T-cell (primary cell): ENCODE measurements at regions not wholly inside any gene's neighbourhood (a gene's known extent, or its start where the extent isn't known, plus 50 kb on each side); places are given as distances from the start of the nearest gene placed in this dataset.
"Not testable (repeated sequence)": the region's sequence is repeated elsewhere in the genome, so short reads cannot be mapped to it uniquely, and the experiment has no call there.

Experiments used
- ATAC-seq, 4 experiments: fragments of 200-7000 bp in 3 of 4; fragments of 150-1000 bp in 1 of 4; cut with Tn5 transposase; replicated peaks in 1 of 4; 1 replicate in 3 of 4; 2 replicates in 1 of 4; pipeline ENCODE4 v1.10.0; 2021; ENCODE audit warnings: moderate library complexity in 3 of 4, mild to moderate bottlenecking in 2 of 4, moderate number of reproducible peaks in 1 of 4
- CTCF ChIA-PET, 2 donors: fragments of 300-600 bp; sonication (Branson Sonifier 250); formaldehyde crosslinking; loops; one replicate each; lab custom pipeline; 2022; ENCODE audit warnings: antibody characterized with exemption in 2 of 2; lab: Charles Lee
- POLR2A ChIA-PET, 2 donors: fragments of 300-600 bp; sonication (Branson Sonifier 250); formaldehyde crosslinking; loops; one replicate each; lab custom pipeline; 2022; ENCODE audit warnings: antibody characterized with exemption in 2 of 2; lab: Charles Lee
- DNase-seq, 35 experiments: peaks; one replicate each; pipeline versions ENCODE4 v3.0.0 to v3.0.0-alpha.2; 2013 to 2023
- H3K27ac ChIP-seq: one replicate; pipeline ENCODE4 v1.5.1; 2013; ENCODE audit warnings: low read length
- H3K27me3 ChIP-seq, 2 experiments: replicated peaks in 1 of 2; 1 replicate in 1 of 2; 2 replicates in 1 of 2; pipeline versions ENCODE4 v1.6.1 to v1.7.0; 2013; ENCODE audit warnings: low read length in 1 of 2, mixed read lengths in 1 of 2; ENCODE audit not compliant: control insufficient read depth in 2 of 2, insufficient read depth in 2 of 2; ENCODE audit errors: extremely low read depth in 1 of 2
- H3K36me3 ChIP-seq, 2 donors: 1 replicate in 1 of 2; 2 replicates in 1 of 2; pipeline versions ENCODE4 v1.6.1 to v1.7.0; 2013; ENCODE audit warnings: low read length in 1 of 2; ENCODE audit not compliant: control insufficient read depth in 2 of 2, insufficient read depth in 1 of 2; ENCODE audit errors: extremely low read depth in 1 of 2
- H3K4me1 ChIP-seq, 2 experiments: 1 replicate in 1 of 2; 2 replicates in 1 of 2; pipeline versions ENCODE4 v1.6.1 to v1.7.0; 2013; ENCODE audit warnings: low read length in 2 of 2, mixed read lengths in 1 of 2; ENCODE audit not compliant: insufficient read depth in 2 of 2, control insufficient read depth in 1 of 2; ENCODE audit errors: extremely low read depth in 1 of 2
- H3K4me3 ChIP-seq, 2 donors: 1 replicate in 1 of 2; 2 replicates in 1 of 2; pipeline versions ENCODE4 v1.5.1 to v1.7.0; 2013; ENCODE audit warnings: mild to moderate bottlenecking in 2 of 2, low read length in 1 of 2, moderate library complexity in 1 of 2; ENCODE audit not compliant: control insufficient read depth in 1 of 2; ENCODE audit errors: extremely low read depth in 1 of 2
- H3K9me3 ChIP-seq: 2 replicates; pipeline ENCODE4 v1.7.0; 2013
- H3K27ac Mint-ChIP-seq, 2 donors: one replicate each; pipeline ENCODE4 v1.8.0; 2020 to 2021; ENCODE audit warnings: mild to moderate bottlenecking in 2 of 2, mixed read lengths in 2 of 2
- H3K27me3 Mint-ChIP-seq, 2 donors: one replicate each; pipeline ENCODE4 v1.8.0; 2021 to 2022; ENCODE audit warnings: mixed read lengths in 2 of 2
- H3K36me3 Mint-ChIP-seq: one replicate; pipeline ENCODE4 v1.8.0; 2021; ENCODE audit warnings: mixed read lengths
- H3K4me1 Mint-ChIP-seq, 3 donors: one replicate each; pipeline ENCODE4 v1.8.0; 2020 to 2022; ENCODE audit warnings: mixed read lengths in 3 of 3, mild to moderate bottlenecking in 1 of 3
- H3K4me3 Mint-ChIP-seq, 3 donors: one replicate each; pipeline ENCODE4 v1.8.0; 2020 to 2022; ENCODE audit warnings: mild to moderate bottlenecking in 3 of 3, mixed read lengths in 3 of 3, moderate library complexity in 3 of 3
- H3K9me3 Mint-ChIP-seq, 3 donors: one replicate each; pipeline ENCODE4 v1.8.0; 2020 to 2022; ENCODE audit warnings: mixed read lengths in 3 of 3
- WGBS: methylation state at CpG from one replicate; pipeline ENCODE4 v1.1.5; 2013; ENCODE audit warnings: missing lambda C conversion rate; ENCODE audit not compliant: insufficient coverage; 5-methylcytosine and 5-hydroxymethylcytosine counted together

DNA sequence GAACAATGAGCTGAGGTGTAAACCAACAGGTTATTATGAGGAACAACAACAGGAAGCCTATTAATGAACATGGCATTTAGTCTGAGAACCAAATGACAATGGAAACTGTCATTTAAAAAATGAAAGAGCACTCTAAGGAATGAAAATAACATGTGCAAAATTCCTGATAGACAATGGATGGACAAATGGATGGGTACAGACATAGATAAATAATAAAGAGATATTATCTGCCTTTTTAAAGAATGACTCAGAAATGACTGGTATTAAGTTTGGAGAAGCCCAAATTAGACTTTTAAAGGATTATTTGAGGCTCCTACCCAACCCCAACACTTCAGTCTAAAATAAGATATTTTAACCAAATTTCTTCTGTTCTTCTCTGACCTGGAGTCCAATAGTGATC is 650.5 kb upstream of the ZNF385D start:
- Mint-ChIP-seq H3K4me1 (no peaks in the 10 kb centered on the region), H3K9me3 (peaks cover 6 to 12% (median 11%) of the 10 kb centered on the region in 3 donors), H3K4me3 (no peak overlapping the region), H3K36me3 (no peaks in the 10 kb centered on the region), H3K27me3 (no peaks in the 10 kb centered on the region), H3K27ac (no peak overlapping the region)
- ChIA-PET CTCF (no interaction called here), POLR2A (no interaction called here)
- Histone ChIP-seq H3K27me3 (no peaks in the 10 kb centered on the region), H3K36me3 (no peaks in the 10 kb centered on the region), H3K27ac (no peak overlapping the region), H3K4me3 (no peak overlapping the region), H3K9me3 (no peaks in the 10 kb centered on the region), H3K4me1 (no peaks in the 10 kb centered on the region)
- ATAC-seq (no peak), DNase-seq (no peak)

GRCh38 chr3:22414239-22414638 is 663.2 kb upstream of the ZNF385D start:
- no peaks in the 10 kb centered on the region for H3K36me3 ChIP-seq
- 80% methylated on average over 2 of the region's 3 CpGs for WGBS
- H3K4me1 Mint-ChIP-seq = no peaks in the 10 kb centered on the region
- ChIA-PET POLR2A (no interaction called here), CTCF (interaction anchor here in 1 of 2 donors (0.7 kb wide), 1 partner anchor 24 kb away, joined by 3 read pairs; no protein-coding TSS in a partner anchor)
- ATAC-seq (no peak), DNase-seq (no peak)
- H3K27ac Mint-ChIP-seq = no peak overlapping the region
- no peaks in the 10 kb centered on the region for H3K27me3 Mint-ChIP-seq
- no peaks in the 10 kb centered on the region for H3K9me3 ChIP-seq
- no peaks in the 10 kb centered on the region for H3K4me1 ChIP-seq
- peaks cover 3 to 10% (median 5%) of the 10 kb centered on the region in 3 donors for H3K9me3 Mint-ChIP-seq
- H3K36me3 Mint-ChIP-seq = no peaks in the 10 kb centered on the region
- no peaks in the 10 kb centered on the region for H3K27me3 ChIP-seq
- no peak overlapping the region for H3K27ac ChIP-seq
- H3K4me3 ChIP-seq = no peak overlapping the region
- H3K4me3 Mint-ChIP-seq = no peak overlapping the region

DNA sequence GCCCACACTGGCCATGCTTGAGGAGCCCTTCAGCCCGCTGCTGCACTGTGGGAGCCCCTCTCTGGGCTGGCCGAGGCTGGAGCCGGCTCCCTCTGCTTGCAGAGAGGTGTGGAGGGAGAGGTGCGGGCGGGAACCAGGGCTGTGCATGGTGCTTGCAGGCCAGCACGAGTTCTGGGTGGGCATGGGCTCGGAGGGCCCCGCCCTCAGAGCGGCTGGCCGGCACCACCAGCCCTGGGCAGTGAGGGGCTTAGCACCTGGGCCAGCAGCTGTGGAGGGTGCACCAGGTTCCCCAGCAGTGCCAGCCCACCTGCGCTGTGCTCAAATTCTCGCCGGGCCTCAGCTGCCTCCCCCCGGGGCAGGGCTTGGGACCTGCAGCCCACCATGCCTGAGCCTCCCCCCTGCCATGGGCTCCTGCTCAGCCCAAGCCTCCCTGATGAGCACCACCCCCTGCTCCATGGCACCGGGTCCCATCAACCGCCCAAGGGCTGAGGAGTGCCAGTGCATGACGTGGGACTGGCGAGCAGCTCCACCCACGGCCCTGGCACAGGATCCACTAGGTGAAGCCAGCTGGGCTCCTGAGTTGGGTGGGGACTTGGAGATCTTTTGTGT is 665.9 kb upstream of the ZNF385D start:
- H3K4me1 Mint-ChIP-seq = not testable (repeated sequence)

GRCh38 chr3:22419261-22419660 is 668.3 kb upstream of the ZNF385D start:
- no peaks in the 10 kb centered on the region for H3K36me3 ChIP-seq
- no peak overlapping the region for H3K27ac ChIP-seq
- Mint-ChIP-seq H3K9me3 (peaks cover 0 to 13% (median 0%) of the 10 kb centered on the region in 3 donors), H3K4me3 (no peak overlapping the region), H3K27me3 (no peaks in the 10 kb centered on the region), H3K4me1 (no peaks in the 10 kb centered on the region), H3K36me3 (no peaks in the 10 kb centered on the region), H3K27ac (no peak overlapping the region)
- H3K27me3 ChIP-seq = no peaks in the 10 kb centered on the region
- no peak overlapping the region for H3K4me3 ChIP-seq
- no peak for DNase-seq
- no peaks in the 10 kb centered on the region for H3K4me1 ChIP-seq
- ChIA-PET CTCF (no interaction called here), POLR2A (no interaction called here)
- H3K9me3 ChIP-seq = no peaks in the 10 kb centered on the region
- ATAC-seq = no peak

More for the DNA sequence above, 665.9 kb upstream of the ZNF385D start:
- POLR2A ChIA-PET, H3K36me3 ChIP-seq, H3K9me3 ChIP-seq, ATAC-seq, H3K4me3 ChIP-seq, H3K4me3 Mint-ChIP-seq, H3K4me1 ChIP-seq, H3K36me3 Mint-ChIP-seq, H3K27me3 ChIP-seq, H3K27ac ChIP-seq, CTCF ChIA-PET, H3K27ac Mint-ChIP-seq, H3K27me3 Mint-ChIP-seq, DNase-seq: not testable (repeated sequence)
- peaks cover 0 to 13% (median 0%) of the 10 kb centered on the region in 3 donors for H3K9me3 Mint-ChIP-seq
- 91% methylated on average over 18 of the region's 19 CpGs for WGBS

DNA sequence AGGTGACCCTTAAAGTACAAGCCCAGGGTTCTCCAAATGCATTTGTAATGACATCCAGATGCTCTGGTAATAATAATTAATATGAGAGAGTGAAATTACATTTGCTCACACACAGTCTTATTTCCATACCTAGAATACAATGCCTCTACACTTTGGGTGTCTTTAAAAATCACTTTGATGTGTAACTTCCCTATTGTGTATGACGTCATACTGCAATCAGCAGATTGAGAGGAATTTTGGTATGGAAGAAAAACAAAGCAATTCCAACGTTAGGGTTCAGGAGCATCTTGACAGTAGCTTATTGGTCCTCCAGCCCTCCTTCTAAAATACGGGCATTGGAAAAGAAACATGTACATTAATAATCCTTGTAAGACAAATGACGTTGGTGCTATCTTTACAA is 670.6 kb upstream of the ZNF385D start:
- no peaks in the 10 kb centered on the region for H3K4me1 ChIP-seq
- ChIA-PET POLR2A (no interaction called here), CTCF (no interaction called here)
- no peak overlapping the region for H3K4me3 ChIP-seq
- no peak for ATAC-seq
- no peaks in the 10 kb centered on the region for H3K27me3 Mint-ChIP-seq
- H3K27ac ChIP-seq = no peak overlapping the region
- H3K36me3 Mint-ChIP-seq = no peaks in the 10 kb centered on the region
- no peaks in the 10 kb centered on the region for H3K9me3 ChIP-seq
- WGBS = no CpG with 5 or more reads among the region's 4 CpGs
- H3K9me3 Mint-ChIP-seq = peaks cover 0 to 8% (median 0%) of the 10 kb centered on the region in 3 donors
- H3K4me1 Mint-ChIP-seq = no peaks in the 10 kb centered on the region
- H3K27ac Mint-ChIP-seq = no peak overlapping the region
- H3K4me3 Mint-ChIP-seq = no peak overlapping the region
- no peak for DNase-seq
- no peaks in the 10 kb centered on the region for H3K27me3 ChIP-seq
- H3K36me3 ChIP-seq = no peaks in the 10 kb centered on the region

DNA sequence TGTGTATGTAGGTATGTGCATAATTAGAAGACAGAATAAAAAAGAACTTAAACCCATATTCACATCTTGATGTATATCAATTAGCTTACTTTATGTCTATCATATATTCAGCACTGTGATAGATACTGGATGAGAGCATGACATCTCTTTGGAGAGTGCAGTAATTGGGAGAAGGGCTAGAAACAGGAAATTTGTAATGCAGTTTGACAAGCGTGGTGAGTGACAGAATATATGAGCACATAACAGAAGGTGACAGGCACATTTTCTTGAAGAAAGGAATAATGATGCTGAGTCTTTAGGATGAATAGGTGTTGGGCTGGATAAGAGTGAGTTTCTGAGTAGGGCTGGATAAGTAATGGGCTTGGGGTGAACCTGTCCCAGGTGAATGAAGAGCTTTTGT is 680.3 kb upstream of the ZNF385D start:
- Histone ChIP-seq H3K27me3 (no peaks in the 10 kb centered on the region), H3K9me3 (no peaks in the 10 kb centered on the region), H3K4me3 (no peak overlapping the region), H3K4me1 (no peaks in the 10 kb centered on the region), H3K36me3 (no peaks in the 10 kb centered on the region), H3K27ac (no peak overlapping the region)
- CTCF ChIA-PET = no interaction called here
- Mint-ChIP-seq H3K4me3 (no peak overlapping the region), H3K27me3 (no peaks in the 10 kb centered on the region), H3K36me3 (no peaks in the 10 kb centered on the region), H3K27ac (no peak overlapping the region), H3K4me1 (no peaks in the 10 kb centered on the region), H3K9me3 (peaks cover 0 to 8% (median 5%) of the 10 kb centered on the region in 3 donors)
- DNase-seq = no peak
- POLR2A ChIA-PET = interaction anchor here in 1 of 2 donors (0.6 kb wide), 1 partner anchor 20 kb away, joined by 5 read pairs; no protein-coding TSS in a partner anchor
- WGBS = 82% methylated on average over 1 of the region's 1 CpG
- ATAC-seq = no peak

- H3K27ac Mint-ChIP-seq = no peak overlapping the region
- ChIA-PET CTCF (no interaction called here), POLR2A (no interaction called here)
- no peaks in the 10 kb centered on the region for H3K4me1 Mint-ChIP-seq
- ATAC-seq = no peak
- H3K4me1 ChIP-seq = no peaks in the 10 kb centered on the region
- H3K4me3 ChIP-seq = no peak overlapping the region
- no peaks in the 10 kb centered on the region for H3K27me3 Mint-ChIP-seq
- no peaks in the 10 kb centered on the region for H3K36me3 Mint-ChIP-seq
- no peak for DNase-seq
- H3K27ac ChIP-seq = no peak overlapping the region
- peaks cover 7 to 8% (median 8%) of the 10 kb centered on the region in 3 donors for H3K9me3 Mint-ChIP-seq
- H3K9me3 ChIP-seq = no peaks in the 10 kb centered on the region
- 65% methylated on average over 3 of the region's 4 CpGs for WGBS
- no peaks in the 10 kb centered on the region for H3K36me3 ChIP-seq
- H3K4me3 Mint-ChIP-seq = no peak overlapping the region
- H3K27me3 ChIP-seq = no peaks in the 10 kb centered on the region
Observed at GRCh38 chr3:22439626-22440025, 688.6 kb upstream of the ZNF385D start.
